Upper lobe of right lung (tissue), 1 donor: ENCODE measurements at regions not wholly inside any gene's neighbourhood (a gene's known extent, or its start where the extent isn't known, plus 50 kb on each side); places are given as distances from the start of the nearest gene placed in this dataset.
A peak's percentile ranks its signal among the peaks of the same experiment; 100 is the strongest.
"Not testable (repeated sequence)": the region's sequence is repeated elsewhere in the genome, so short reads cannot be mapped to it uniquely, and the experiment has no call there.

Source experiments
- ATAC-seq: fragments of 200-7000 bp; cut with Tn5 transposase; one replicate; pipeline ENCODE4 v1.9.1; 2020; ENCODE audit warnings: mild to moderate bottlenecking, moderate library complexity
- DNase-seq: peaks from one replicate; pipeline ENCODE4 v3.0.0-alpha.2; 2020
- H3K27ac ChIP-seq: fragments of 200-600 bp; one replicate; pipeline ENCODE4 v1.8.0; 2022
- H3K27me3 ChIP-seq: fragments of 200-600 bp; one replicate; pipeline ENCODE4 v1.8.0; 2022; ENCODE audit warnings: mild to moderate bottlenecking
- H3K36me3 ChIP-seq: fragments of 200-600 bp; one replicate; pipeline ENCODE4 v1.8.0; 2022
- H3K4me1 ChIP-seq: fragments of 200-600 bp; one replicate; pipeline ENCODE4 v1.8.0; 2022
- H3K4me3 ChIP-seq: fragments of 200-600 bp; one replicate; pipeline ENCODE4 v1.8.0; 2022; ENCODE audit warnings: mild to moderate bottlenecking
- H3K9me3 ChIP-seq: fragments of 200-600 bp; one replicate; pipeline ENCODE4 v1.8.0; 2022
- CTCF ChIP-seq: fragments of 200-600 bp; IDR thresholded peaks from one replicate; pipeline ENCODE4 v1.8.0; 2022; ENCODE audit warnings: antibody characterized with exemption
- intact Hi-C: fragments of 100-400 bp; cut with DNase I; formaldehyde crosslinking; loops from one replicate; pipeline ENCODE4 v1.11.0; 2022
- donor health status: DM: no; HTN: yes; CAD: no; lungs with severe emphysema.

GRCh38 chr4:110344165-110344564, 131.8 kb upstream of the ENPEP start:
- intact Hi-C loops: no loop called here
- DNase-seq (no peak), ATAC-seq (no peak)
- no peaks in the 10 kb centered on the region for H3K9me3 ChIP-seq
- H3K4me3 ChIP-seq: no peak overlapping the region
- TF ChIP-seq CTCF: no peak
- no peaks in the 10 kb centered on the region for H3K4me1 ChIP-seq
- no peak overlapping the region for H3K27ac ChIP-seq
- no peaks in the 10 kb centered on the region for H3K27me3 ChIP-seq
- H3K36me3 ChIP-seq: no peaks in the 10 kb centered on the region

- no peak overlapping the region for H3K27ac ChIP-seq
- no peaks in the 10 kb centered on the region for H3K4me1 ChIP-seq
- no peaks in the 10 kb centered on the region for H3K27me3 ChIP-seq
- H3K9me3 ChIP-seq: no peaks in the 10 kb centered on the region
- H3K4me3 ChIP-seq: no peak overlapping the region
- no peak for DNase-seq
- TF ChIP-seq CTCF: no peak
- no peaks in the 10 kb centered on the region for H3K36me3 ChIP-seq
- no peak for ATAC-seq
- intact Hi-C loops: no loop called here
Measured at GRCh38 chr4:110343534-110343933, 132.4 kb upstream of the ENPEP start.

- DNase-seq, H3K9me3 ChIP-seq, intact Hi-C loops, ATAC-seq, H3K27ac ChIP-seq, H3K4me1 ChIP-seq, H3K4me3 ChIP-seq, H3K36me3 ChIP-seq, H3K27me3 ChIP-seq: not testable (repeated sequence)
Measured at GRCh38 chr4:110341118-110341517, 134.8 kb upstream of the ENPEP start.

GRCh38 chr4:110335399-110335798, 137.0 kb upstream of the ELOVL6 start:
- intact Hi-C loops: no loop called here
- no peaks in the 10 kb centered on the region for H3K4me1 ChIP-seq
- no peak for ATAC-seq

GRCh38 chr4:110332483-110332882, 134.1 kb upstream of the ELOVL6 start:
- DNase-seq (no peak), ATAC-seq (no peak)
- Histone ChIP-seq H3K4me1 (no peaks in the 10 kb centered on the region), H3K36me3 (no peaks in the 10 kb centered on the region), H3K4me3 (no peak overlapping the region), H3K27ac (no peak overlapping the region), H3K27me3 (no peaks in the 10 kb centered on the region), H3K9me3 (no peaks in the 10 kb centered on the region)
- no peak for TF ChIP-seq CTCF
- intact Hi-C loops: no loop called here

More at GRCh38 chr4:110335399-110335798, 137.0 kb upstream of the ELOVL6 start:
- no peaks in the 10 kb centered on the region for H3K36me3 ChIP-seq
- H3K27me3 ChIP-seq: no peaks in the 10 kb centered on the region
- H3K27ac ChIP-seq: no peak overlapping the region
- no peak for DNase-seq
- H3K4me3 ChIP-seq: no peak overlapping the region
- TF ChIP-seq CTCF: no peak
- no peaks in the 10 kb centered on the region for H3K9me3 ChIP-seq

GRCh38 chr4:110326426-110326825, 128.0 kb upstream of the ELOVL6 start:
- H3K4me1 ChIP-seq, intact Hi-C loops, H3K4me3 ChIP-seq, H3K27ac ChIP-seq, ATAC-seq, H3K27me3 ChIP-seq, H3K9me3 ChIP-seq, H3K36me3 ChIP-seq, DNase-seq: not testable (repeated sequence)

- TF ChIP-seq CTCF: no peak
- Histone ChIP-seq H3K4me1 (no peaks in the 10 kb centered on the region), H3K36me3 (no peaks in the 10 kb centered on the region), H3K27ac (no peak overlapping the region), H3K27me3 (no peaks in the 10 kb centered on the region), H3K9me3 (no peaks in the 10 kb centered on the region), H3K4me3 (no peak overlapping the region)
- intact Hi-C loops: loop anchor here (10.0 kb wide), 1 partner anchor 204 kb away; no protein-coding TSS in a partner anchor
- peak; percentile 43 for ATAC-seq
- no peak for DNase-seq
Measured at GRCh38 chr4:110310795-110311194, 112.4 kb upstream of the ELOVL6 start.
